Left ventricle myocardium inferior (tissue), 1 donor: ENCODE measurements at regions not wholly inside any gene's neighbourhood (a gene's known extent, or its start where the extent isn't known, plus 50 kb on each side); places are given as distances from the start of the nearest gene placed in this dataset.

ENCODE experiments used
- DNase-seq: peaks from one replicate; pipeline ENCODE4 v3.0.0-alpha.2; 2020
- H3K27ac ChIP-seq: fragments of 200-600 bp; replicated peaks from 2 replicates; pipeline ENCODE4 v1.8.0; 2021
- H3K27me3 ChIP-seq: fragments of 200-600 bp; 2 replicates; pipeline ENCODE4 v1.8.0; 2021; ENCODE audit warnings: low read depth
- H3K36me3 ChIP-seq: fragments of 200-600 bp; 2 replicates; pipeline ENCODE4 v1.8.0; 2021
- H3K4me1 ChIP-seq: fragments of 200-600 bp; 2 replicates; pipeline ENCODE4 v1.8.0; 2021
- H3K4me3 ChIP-seq: fragments of 200-600 bp; 2 replicates; pipeline ENCODE4 v1.8.0; 2021; ENCODE audit warnings: mild to moderate bottlenecking, moderate library complexity
- H3K9me3 ChIP-seq: fragments of 200-600 bp; replicated peaks from 2 replicates; pipeline ENCODE4 v1.8.0; 2021
- CTCF ChIP-seq: fragments of 200-600 bp; IDR thresholded peaks from 2 replicates; pipeline ENCODE4 v1.8.0; 2021; ENCODE audit warnings: antibody characterized with exemption, mild to moderate bottlenecking, borderline replicate concordance
- intact Hi-C: fragments of 100-400 bp; cut with micrococcal nuclease; formaldehyde crosslinking; loops from one replicate; pipeline ENCODE4 v1.11.0; 2022
- donor health status: DM: no; HTN: yes; CAD: no; lungs with severe emphysema.

GRCh38 chr6:170026751-170027646, 263.9 kb downstream of the DLL1 start:
- no peak for TF ChIP-seq CTCF
- peaks cover 18% of the 10 kb centered on the region for H3K27me3 ChIP-seq
- intact Hi-C loops: no loop called here
- no peaks in the 10 kb centered on the region for H3K9me3 ChIP-seq
- no peak overlapping the region for H3K27ac ChIP-seq
- H3K4me1 ChIP-seq: peaks cover 24% of the 10 kb centered on the region
- no peaks in the 10 kb centered on the region for H3K36me3 ChIP-seq
- no peak for DNase-seq
- H3K4me3 ChIP-seq: no peak overlapping the region

GRCh38 chr6:170025935-170026750, 264.7 kb downstream of the DLL1 start:
- H3K36me3 ChIP-seq: no peaks in the 10 kb centered on the region
- intact Hi-C loops: no loop called here
- H3K4me3 ChIP-seq: no peak overlapping the region
- no peaks in the 10 kb centered on the region for H3K9me3 ChIP-seq
- H3K4me1 ChIP-seq: peaks cover 24% of the 10 kb centered on the region
- DNase-seq: no peak
- peaks cover 18% of the 10 kb centered on the region for H3K27me3 ChIP-seq
- no peak overlapping the region for H3K27ac ChIP-seq
- no peak for TF ChIP-seq CTCF

- DNase-seq: no peak
- Histone ChIP-seq H3K27ac (no peak overlapping the region), H3K27me3 (peaks cover 18% of the 10 kb centered on the region), H3K4me3 (no peak overlapping the region), H3K4me1 (peaks cover 24% of the 10 kb centered on the region), H3K36me3 (no peaks in the 10 kb centered on the region), H3K9me3 (no peaks in the 10 kb centered on the region)
- no peak for TF ChIP-seq CTCF
- intact Hi-C loops: no loop called here
Observed at GRCh38 chr6:170025341-170025911, 265.5 kb downstream of the DLL1 start.

GRCh38 chr6:170024940-170025339, 265.9 kb downstream of the DLL1 start:
- Histone ChIP-seq H3K9me3 (no peaks in the 10 kb centered on the region), H3K4me3 (no peak overlapping the region), H3K27me3 (peaks cover 18% of the 10 kb centered on the region), H3K4me1 (peaks cover 24% of the 10 kb centered on the region), H3K27ac (no peak overlapping the region), H3K36me3 (no peaks in the 10 kb centered on the region)
- intact Hi-C loops: no loop called here
- no peak for TF ChIP-seq CTCF
- DNase-seq: peak; percentile 40
